ENCODE measurements at regions not wholly inside any gene's neighbourhood (a gene's known extent, or its start where the extent isn't known, plus 50 kb on each side); places are given as distances from the start of the nearest gene placed in this dataset.

GRCh38 chr9:87160148-87161102, 213.1 kb upstream of the GAS1 start:
- no peak for TF ChIP-seq POLR2AphosphoS5 (IDR thresholded peaks at IDR 0.05; ENCODE audit: low read depth, low read length)
- TF ChIP-seq POLR2A (IDR thresholded peaks at IDR 0.05; ENCODE audit: low read depth, low read length) = no peak

Data from GM12892 (cell line).